ENCODE measurements at regions not wholly inside any gene's neighbourhood (a gene's known extent, or its start where the extent isn't known, plus 50 kb on each side); places are given as distances from the start of the nearest gene placed in this dataset.
"Not testable (repeated sequence)": the region's sequence is repeated elsewhere in the genome, so short reads cannot be mapped to it uniquely, and the experiment has no call there.

GRCh38 chr20:53728359-53728758 is 134.7 kb upstream of the ZNF217 start:
- no peaks in the 10 kb centered on the region for H3K9me3 ChIP-seq
- H3K4me1 ChIP-seq = no peaks in the 10 kb centered on the region
- H3K27me3 ChIP-seq = no peaks in the 10 kb centered on the region
- H3K36me3 ChIP-seq = no peaks in the 10 kb centered on the region
- TF ChIP-seq EP300 (IDR thresholded peaks at IDR 0.05) (no peak), CTCF (IDR thresholded peaks at IDR 0.05) (no peak), POLR2A (IDR thresholded peaks at IDR 0.05) (no peak)
- no peak for DNase-seq (ENCODE audit: low spot score in 2 of 2)
- 90 to 97% methylated on average over 1 of the region's 1 CpG for WGBS, 2 donors
- H3K4me3 ChIP-seq = no peak overlapping the region
- no peak overlapping the region for H3K27ac ChIP-seq

GRCh38 chr20:53727239-53727638 is 133.6 kb upstream of the ZNF217 start:
- not testable (repeated sequence) for H3K27me3 ChIP-seq; H3K36me3 ChIP-seq; H3K27ac ChIP-seq; H3K4me1 ChIP-seq; H3K9me3 ChIP-seq; DNase-seq (ENCODE audit: low spot score in 2 of 2); H3K4me3 ChIP-seq
- WGBS, 2 donors = 84 to 87% methylated on average over 4 of the region's 4 CpGs

- Histone ChIP-seq H3K9me3 (no peaks in the 10 kb centered on the region), H3K4me1 (no peaks in the 10 kb centered on the region), H3K27me3 (no peaks in the 10 kb centered on the region), H3K27ac (no peak overlapping the region), H3K36me3 (no peaks in the 10 kb centered on the region), H3K4me3 (no peak overlapping the region)
- DNase-seq (ENCODE audit: low spot score in 2 of 2) = no peak
- TF ChIP-seq EP300 (IDR thresholded peaks at IDR 0.05) = no peak
- TF ChIP-seq POLR2A (IDR thresholded peaks at IDR 0.05) = no peak
- no peak for TF ChIP-seq CTCF (IDR thresholded peaks at IDR 0.05)
- WGBS, 2 donors = 90 to 98% methylated on average over 11 of the region's 11 CpGs
Measured at GRCh38 chr20:53725575-53725970, 131.9 kb upstream of the ZNF217 start.

GRCh38 chr20:53723621-53724020 is 130.0 kb upstream of the ZNF217 start:
- 81 to 86% methylated on average over 7 of the region's 7 CpGs for WGBS, 2 donors
- no peak for DNase-seq (ENCODE audit: low spot score in 2 of 2)
- Histone ChIP-seq H3K4me1 (no peaks in the 10 kb centered on the region), H3K27me3 (no peaks in the 10 kb centered on the region), H3K27ac (no peak overlapping the region), H3K4me3 (no peak overlapping the region), H3K36me3 (no peaks in the 10 kb centered on the region), H3K9me3 (no peaks in the 10 kb centered on the region)
- no peak for TF ChIP-seq CTCF (IDR thresholded peaks at IDR 0.05)
- TF ChIP-seq EP300 (IDR thresholded peaks at IDR 0.05) = no peak
- no peak for TF ChIP-seq POLR2A (IDR thresholded peaks at IDR 0.05)

- no peaks in the 10 kb centered on the region for H3K9me3 ChIP-seq
- no peak overlapping the region for H3K4me3 ChIP-seq
- H3K27ac ChIP-seq = no peak overlapping the region
- TF ChIP-seq POLR2A (IDR thresholded peaks at IDR 0.05) = no peak
- no peak for TF ChIP-seq EP300 (IDR thresholded peaks at IDR 0.05)
- no peaks in the 10 kb centered on the region for H3K4me1 ChIP-seq
- 93% methylated on average over 3 of the region's 3 CpGs for WGBS, 2 donors
- DNase-seq (ENCODE audit: low spot score in 2 of 2) = no peak
- no peaks in the 10 kb centered on the region for H3K27me3 ChIP-seq
- H3K36me3 ChIP-seq = no peaks in the 10 kb centered on the region
Measured at GRCh38 chr20:53723045-53723444, 129.4 kb upstream of the ZNF217 start.

GRCh38 chr20:53722515-53723036 is 128.9 kb upstream of the ZNF217 start:
- Histone ChIP-seq H3K4me3 (no peak overlapping the region), H3K27me3 (no peaks in the 10 kb centered on the region), H3K27ac (no peak overlapping the region), H3K9me3 (no peaks in the 10 kb centered on the region), H3K36me3 (no peaks in the 10 kb centered on the region), H3K4me1 (no peaks in the 10 kb centered on the region)
- no peak for TF ChIP-seq POLR2A (IDR thresholded peaks at IDR 0.05)
- TF ChIP-seq CTCF (IDR thresholded peaks at IDR 0.05) = no peak
- TF ChIP-seq EP300 (IDR thresholded peaks at IDR 0.05) = no peak
- no peak for DNase-seq (ENCODE audit: low spot score in 2 of 2)
- 94 to 97% methylated on average over 5 of the region's 5 CpGs for WGBS, 2 donors

DNA sequence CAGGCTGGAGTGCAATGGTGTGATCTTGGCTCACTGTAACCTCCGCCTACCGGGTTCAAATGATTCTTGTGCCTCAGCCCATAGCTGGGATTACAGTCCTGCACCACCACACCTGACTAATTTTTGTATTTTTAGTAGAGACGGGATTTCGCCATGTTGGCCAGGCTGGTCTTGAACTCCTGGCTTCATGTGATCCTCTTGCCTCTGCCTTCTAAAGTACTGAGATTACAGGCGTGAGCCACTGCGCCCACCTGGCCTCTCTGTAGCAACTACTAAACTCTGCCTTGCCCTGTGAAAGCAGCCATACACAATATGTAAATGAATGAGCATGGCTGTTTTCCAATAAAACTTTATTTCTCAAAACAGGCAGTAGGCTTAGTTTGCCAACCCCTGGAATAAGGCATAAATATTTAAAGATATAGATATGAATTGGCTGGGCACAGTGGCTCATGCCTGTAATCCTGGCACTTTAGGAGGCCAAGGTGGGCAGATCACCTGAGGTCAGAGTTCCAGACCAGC is 127.9 kb upstream of the ZNF217 start:
- H3K4me3 ChIP-seq; H3K9me3 ChIP-seq; H3K4me1 ChIP-seq; DNase-seq (ENCODE audit: low spot score in 2 of 2); H3K27ac ChIP-seq; H3K36me3 ChIP-seq; H3K27me3 ChIP-seq: not testable (repeated sequence)
- 90 to 93% methylated on average over 6 of the region's 6 CpGs for WGBS, 2 donors

- not testable (repeated sequence) for H3K9me3 ChIP-seq; H3K4me3 ChIP-seq; H3K27ac ChIP-seq; DNase-seq (ENCODE audit: low spot score in 2 of 2); H3K27me3 ChIP-seq; H3K36me3 ChIP-seq; H3K4me1 ChIP-seq
- 95 to 96% methylated on average over 8 of the region's 8 CpGs for WGBS, 2 donors
Measured at GRCh38 chr20:53719171-53719803, 125.6 kb upstream of the ZNF217 start.
